ENCODE measurements at regions not wholly inside any gene's neighbourhood (a gene's known extent, or its start where the extent isn't known, plus 50 kb on each side); places are given as distances from the start of the nearest gene placed in this dataset.
"Not testable (repeated sequence)": the region's sequence is repeated elsewhere in the genome, so short reads cannot be mapped to it uniquely, and the experiment has no call there.

- no peak for TF ChIP-seq CTCF (IDR thresholded peaks at IDR 0.05; ENCODE audit: control insufficient read depth, extremely low read depth, insufficient read depth)
- H3K4me3 ChIP-seq (ENCODE audit: low read depth, low read length), result no peak overlapping the region
- no peak for DNase-seq (ENCODE audit: low read depth)
Observed at GRCh38 chr12:131363841-131364495, 346.9 kb upstream of the SFSWAP start.

GRCh38 chr12:131364903-131365820 lies 345.7 kb upstream of the SFSWAP start:
- no peak overlapping the region for H3K4me3 ChIP-seq (ENCODE audit: low read depth, low read length)
- DNase-seq (ENCODE audit: low read depth), result no peak
- no peak for TF ChIP-seq CTCF (IDR thresholded peaks at IDR 0.05; ENCODE audit: control insufficient read depth, extremely low read depth, insufficient read depth)

- TF ChIP-seq CTCF (IDR thresholded peaks at IDR 0.05; ENCODE audit: control insufficient read depth, extremely low read depth, insufficient read depth), result no peak
Observed at GRCh38 chr12:131365821-131366260, 345.0 kb upstream of the SFSWAP start.

GRCh38 chr12:131366261-131366871 lies 344.5 kb upstream of the SFSWAP start:
- DNase-seq (ENCODE audit: low read depth), result no peak
- TF ChIP-seq CTCF (IDR thresholded peaks at IDR 0.05; ENCODE audit: control insufficient read depth, extremely low read depth, insufficient read depth), result no peak
- H3K4me3 ChIP-seq (ENCODE audit: low read depth, low read length), result no peak overlapping the region

More at GRCh38 chr12:131365821-131366260, 345.0 kb upstream of the SFSWAP start:
- no peak for DNase-seq (ENCODE audit: low read depth)
- no peak overlapping the region for H3K4me3 ChIP-seq (ENCODE audit: low read depth, low read length)

GRCh38 chr12:131367067-131367982 lies 343.6 kb upstream of the SFSWAP start:
- not testable (repeated sequence) for H3K4me3 ChIP-seq (ENCODE audit: low read depth, low read length)

GRCh38 chr12:131367983-131368667 lies 342.8 kb upstream of the SFSWAP start:
- DNase-seq (ENCODE audit: low read depth), result no peak
- H3K4me3 ChIP-seq (ENCODE audit: low read depth, low read length), result no peak overlapping the region
- no peak for TF ChIP-seq CTCF (IDR thresholded peaks at IDR 0.05; ENCODE audit: control insufficient read depth, extremely low read depth, insufficient read depth)

More at GRCh38 chr12:131367067-131367982, 343.6 kb upstream of the SFSWAP start:
- DNase-seq (ENCODE audit: low read depth), result not testable (repeated sequence)

All from LNCaP clone FGC (cell line).